WTC11 (cell line): ENCODE measurements at regions not wholly inside any gene's neighbourhood (a gene's known extent, or its start where the extent isn't known, plus 50 kb on each side); places are given as distances from the start of the nearest gene placed in this dataset.

ENCODE experiments used
- ATAC-seq: fragments of 200-7000 bp; cut with Tn5 transposase; 2 replicates; pipeline ENCODE4 v1.10.0; 2021; ENCODE audit warnings: mild to moderate bottlenecking, moderate library complexity
- CTCF ChIA-PET: fragments of 300-600 bp; sonication (Branson Sonifier 250); formaldehyde crosslinking; loops from one replicate; lab custom pipeline; 2021; ENCODE audit warnings: antibody characterized with exemption; lab: Charles Lee
- POLR2A ChIA-PET: fragments of 350-600 bp; sonication (Branson Sonifier 250); formaldehyde crosslinking; loops from one replicate; lab custom pipeline; 2021; ENCODE audit warnings: antibody characterized with exemption; lab: Charles Lee
- DNase-seq: peaks from one replicate; pipeline ENCODE4 v3.0.0; 2021; ENCODE audit warnings: low spot score
- H3K27ac Mint-ChIP-seq: 2 replicates; pipeline ENCODE4 v1.8.0; 2021; ENCODE audit warnings: mixed read lengths
- H3K27me3 Mint-ChIP-seq: 2 replicates; pipeline ENCODE4 v1.8.0; 2021; ENCODE audit warnings: low read depth, mild to moderate bottlenecking, moderate library complexity, mixed read lengths
- H3K36me3 Mint-ChIP-seq: 2 replicates; pipeline ENCODE4 v1.8.0; 2021; ENCODE audit warnings: mixed read lengths
- H3K4me1 Mint-ChIP-seq: 2 replicates; pipeline ENCODE4 v1.8.0; 2022; ENCODE audit warnings: mixed read lengths
- H3K4me3 Mint-ChIP-seq: 2 replicates; pipeline ENCODE4 v1.8.0; 2021; ENCODE audit warnings: mild to moderate bottlenecking, moderate library complexity, mixed read lengths
- H3K9me3 Mint-ChIP-seq: 2 replicates; pipeline ENCODE4 v1.8.0; 2021; ENCODE audit warnings: mixed read lengths
- ARID4B ChIP-seq: sonication (generic); formaldehyde crosslinking; IDR thresholded peaks from 2 replicates; pipeline ENCODE4 v1.8.0; 2023; ENCODE audit warnings: missing genetic modification reagents, mild to moderate bottlenecking, borderline replicate concordance
- ESRRA ChIP-seq: sonication (generic); formaldehyde crosslinking; IDR thresholded peaks from 2 replicates; pipeline ENCODE4 v1.8.1; 2022; ENCODE audit warnings: mild to moderate bottlenecking, missing genetic modification reagents, borderline replicate concordance
- FOXK1 ChIP-seq: sonication (generic); formaldehyde crosslinking; IDR thresholded peaks from 2 replicates; pipeline ENCODE4 v1.8.0; 2022; ENCODE audit warnings: mild to moderate bottlenecking, moderate library complexity, missing genetic modification reagents
- FOXP1 ChIP-seq: sonication (generic); formaldehyde crosslinking; IDR thresholded peaks from 2 replicates; pipeline ENCODE4 v1.8.0; 2022; ENCODE audit warnings: missing genetic modification reagents, mild to moderate bottlenecking, moderate library complexity, borderline replicate concordance
- GRHL2 ChIP-seq: fragments of 250-450 bp; sonication (Bioruptor Pico); IDR thresholded peaks from 2 replicates; pipeline ENCODE4 v1.8.0; 2022; ENCODE audit warnings: mild to moderate bottlenecking, moderate library complexity; ENCODE audit not compliant: insufficient replicate concordance, severe bottlenecking
- JUN ChIP-seq: sonication (generic); formaldehyde crosslinking; IDR thresholded peaks from 2 replicates; pipeline ENCODE4 v1.8.0; 2023; ENCODE audit warnings: mild to moderate bottlenecking, missing genetic modification reagents
- MLX ChIP-seq: sonication (generic); formaldehyde crosslinking; IDR thresholded peaks from 2 replicates; pipeline ENCODE4 v1.8.1; 2023; ENCODE audit warnings: mild to moderate bottlenecking, missing genetic modification reagents, moderate library complexity
- USF2 ChIP-seq: sonication (generic); formaldehyde crosslinking; IDR thresholded peaks from 2 replicates; pipeline ENCODE4 v1.8.1; 2023; ENCODE audit warnings: mild to moderate bottlenecking, missing genetic modification reagents, moderate library complexity
- ZNF232 ChIP-seq: sonication (generic); formaldehyde crosslinking; IDR thresholded peaks from 2 replicates; pipeline ENCODE4 v1.8.0; 2022; ENCODE audit warnings: mild to moderate bottlenecking, missing genetic modification reagents
- ZNF317 ChIP-seq: sonication (generic); formaldehyde crosslinking; IDR thresholded peaks from 2 replicates; pipeline ENCODE4 v1.8.1; 2023; ENCODE audit warnings: low read depth, mild to moderate bottlenecking, moderate library complexity, missing genetic modification reagents, borderline replicate concordance
- TF ChIP-seq, protein P1 (sequence below): sonication (generic); formaldehyde crosslinking; IDR thresholded peaks from 2 replicates; pipeline ENCODE4 v1.8.1; 2023; ENCODE audit warnings: mild to moderate bottlenecking, missing genetic modification reagents, borderline replicate concordance
- TF ChIP-seq, protein P2 (sequence below): fragments of 250-450 bp; sonication (Bioruptor Pico); IDR thresholded peaks from 2 replicates; pipeline ENCODE4 v1.9.0; 2021; ENCODE audit warnings: moderate library complexity, mild to moderate bottlenecking, inconsistent platforms, borderline replicate concordance

DNA sequence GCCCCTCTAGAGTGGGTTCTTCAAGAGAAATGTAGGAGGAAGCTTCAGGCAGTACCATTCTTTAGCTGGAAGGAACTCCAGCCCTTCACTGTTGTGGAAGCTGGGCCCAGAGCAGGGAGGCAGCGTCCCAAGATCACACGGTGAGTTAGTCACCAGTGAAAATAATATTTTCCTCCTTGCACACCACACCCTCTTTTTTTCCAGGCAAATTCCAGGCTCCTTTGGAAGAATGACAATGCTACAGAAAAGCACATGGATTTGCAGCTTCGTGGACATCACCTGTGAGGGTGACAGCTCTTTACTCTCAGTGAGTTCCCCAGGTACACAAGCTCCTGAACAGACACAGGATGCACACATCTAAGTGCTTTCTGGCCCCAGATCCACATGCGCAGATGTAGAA lies 157.1 kb downstream of the COL6A3 start:
- Mint-ChIP-seq H3K4me1 (peaks cover 10% of the 10 kb centered on the region), H3K27ac (0 out of 2 replicates have a peak overlapping the region, but pooled peaks have one; percentile 12), H3K27me3 (no peaks in the 10 kb centered on the region), H3K36me3 (no peaks in the 10 kb centered on the region), H3K9me3 (no peaks in the 10 kb centered on the region), H3K4me3 (no peak overlapping the region)
- POLR2A ChIA-PET, result no interaction called here
- no peak for ATAC-seq
- TF ChIP-seq JUN (CRISPR knock-in tag) (no peak), ARID4B (no peak), FOXP1 (CRISPR knock-in tag) (no peak), MLX (CRISPR knock-in tag) (no peak), ZNF232 (CRISPR knock-in tag) (no peak)
- TF ChIP-seq, protein P1, sequence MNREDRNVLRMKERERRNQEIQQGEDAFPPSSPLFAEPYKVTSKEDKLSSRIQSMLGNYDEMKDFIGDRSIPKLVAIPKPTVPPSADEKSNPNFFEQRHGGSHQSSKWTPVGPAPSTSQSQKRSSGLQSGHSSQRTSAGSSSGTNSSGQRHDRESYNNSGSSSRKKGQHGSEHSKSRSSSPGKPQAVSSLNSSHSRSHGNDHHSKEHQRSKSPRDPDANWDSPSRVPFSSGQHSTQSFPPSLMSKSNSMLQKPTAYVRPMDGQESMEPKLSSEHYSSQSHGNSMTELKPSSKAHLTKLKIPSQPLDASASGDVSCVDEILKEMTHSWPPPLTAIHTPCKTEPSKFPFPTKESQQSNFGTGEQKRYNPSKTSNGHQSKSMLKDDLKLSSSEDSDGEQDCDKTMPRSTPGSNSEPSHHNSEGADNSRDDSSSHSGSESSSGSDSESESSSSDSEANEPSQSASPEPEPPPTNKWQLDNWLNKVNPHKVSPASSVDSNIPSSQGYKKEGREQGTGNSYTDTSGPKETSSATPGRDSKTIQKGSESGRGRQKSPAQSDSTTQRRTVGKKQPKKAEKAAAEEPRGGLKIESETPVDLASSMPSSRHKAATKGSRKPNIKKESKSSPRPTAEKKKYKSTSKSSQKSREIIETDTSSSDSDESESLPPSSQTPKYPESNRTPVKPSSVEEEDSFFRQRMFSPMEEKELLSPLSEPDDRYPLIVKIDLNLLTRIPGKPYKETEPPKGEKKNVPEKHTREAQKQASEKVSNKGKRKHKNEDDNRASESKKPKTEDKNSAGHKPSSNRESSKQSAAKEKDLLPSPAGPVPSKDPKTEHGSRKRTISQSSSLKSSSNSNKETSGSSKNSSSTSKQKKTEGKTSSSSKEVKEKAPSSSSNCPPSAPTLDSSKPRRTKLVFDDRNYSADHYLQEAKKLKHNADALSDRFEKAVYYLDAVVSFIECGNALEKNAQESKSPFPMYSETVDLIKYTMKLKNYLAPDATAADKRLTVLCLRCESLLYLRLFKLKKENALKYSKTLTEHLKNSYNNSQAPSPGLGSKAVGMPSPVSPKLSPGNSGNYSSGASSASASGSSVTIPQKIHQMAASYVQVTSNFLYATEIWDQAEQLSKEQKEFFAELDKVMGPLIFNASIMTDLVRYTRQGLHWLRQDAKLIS (CRISPR knock-in tag), result no peak
- TF ChIP-seq, all 79 proteins: peak for 0
- no peak for DNase-seq
- CTCF ChIA-PET, result interaction anchor here (0.9 to 2.9 kb wide), 4 partner anchors 12 to 165 kb away, joined by 3 to 20 read pairs (median 12); no protein-coding TSS in a partner anchor

DNA sequence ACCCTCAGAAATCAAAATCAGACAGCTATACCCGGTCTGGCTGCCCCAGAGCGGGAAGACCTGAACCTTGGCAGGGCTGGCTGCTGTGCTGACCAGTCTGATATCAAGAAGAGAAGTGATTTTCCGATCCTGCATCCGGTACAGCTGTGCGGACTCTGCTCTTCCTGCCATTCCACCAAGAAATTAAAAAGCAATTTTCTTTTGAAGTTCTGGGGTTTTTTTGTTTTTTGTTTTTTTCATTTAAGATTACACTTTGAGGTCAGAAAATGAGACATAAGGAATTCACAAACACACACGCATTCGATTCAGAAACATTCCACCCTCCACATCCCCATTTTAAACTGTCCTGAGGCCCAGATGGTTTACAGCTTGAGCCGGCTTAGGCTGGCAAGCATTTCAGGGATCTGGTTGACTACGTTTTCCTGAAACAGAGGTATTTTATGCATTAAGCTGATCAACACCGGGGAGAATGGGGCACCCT lies 156.5 kb downstream of the COL6A3 start:
- DNase-seq, result no peak
- Mint-ChIP-seq H3K4me1 (peaks cover 10% of the 10 kb centered on the region), H3K4me3 (no peak overlapping the region), H3K36me3 (no peaks in the 10 kb centered on the region), H3K27me3 (no peaks in the 10 kb centered on the region), H3K27ac (no peak overlapping the region)
- ChIA-PET POLR2A (no interaction called here), CTCF (interaction anchor here (0.9 to 2.9 kb wide), 4 partner anchors 11 to 164 kb away, joined by 3 to 20 read pairs (median 12); no protein-coding TSS in a partner anchor)
- no peak for TF ChIP-seq GRHL2
- TF ChIP-seq FOXK1 (CRISPR knock-in tag), result no peak
- no peak for TF ChIP-seq USF2 (CRISPR knock-in tag)
- TF ChIP-seq ESRRA, result no peak
- TF ChIP-seq, protein P2, sequence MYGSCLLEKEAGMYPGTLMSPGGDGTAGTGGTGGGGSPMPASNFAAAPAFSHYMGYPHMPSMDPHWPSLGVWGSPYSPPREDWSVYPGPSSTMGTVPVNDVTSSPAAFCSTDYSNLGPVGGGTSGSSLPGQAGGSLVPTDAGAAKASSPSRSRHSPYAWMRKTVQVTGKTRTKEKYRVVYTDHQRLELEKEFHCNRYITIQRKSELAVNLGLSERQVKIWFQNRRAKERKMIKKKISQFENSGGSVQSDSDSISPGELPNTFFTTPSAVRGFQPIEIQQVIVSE, result no peak
- TF ChIP-seq ZNF317 (CRISPR knock-in tag), result no peak
- TF ChIP-seq FOXP1 (CRISPR knock-in tag), result no peak
- TF ChIP-seq, all 79 proteins: peak for 0
- no peak for ATAC-seq
- H3K9me3 Mint-ChIP-seq, result no peaks in the 10 kb centered on the region
